ENCODE measurements at regions not wholly inside any gene's neighbourhood (a gene's known extent, or its start where the extent isn't known, plus 50 kb on each side); places are given as distances from the start of the nearest gene placed in this dataset.

DNA sequence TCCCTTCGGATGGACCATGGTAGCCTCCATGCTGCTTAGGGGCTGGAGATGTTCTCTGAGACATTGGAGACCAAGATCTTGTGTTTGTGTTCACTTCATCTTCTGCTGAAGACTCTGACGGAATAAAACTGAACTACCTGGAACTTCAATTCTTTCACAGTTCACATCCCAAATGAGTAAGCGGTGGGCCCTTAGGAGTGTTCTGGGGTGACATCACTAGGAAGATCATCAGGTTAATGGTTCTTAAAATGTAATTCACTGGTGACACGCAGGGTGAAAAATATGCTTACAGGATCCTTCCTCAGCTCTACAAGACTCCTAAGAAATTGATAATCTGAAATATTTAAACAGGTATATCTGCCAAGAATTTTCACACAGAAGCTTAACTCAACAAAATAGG lies 561.5 kb downstream of the SEMA5A start:
- TF ChIP-seq POLR2A (IDR thresholded peaks at IDR 0.05; ENCODE audit: low read length) (no peak), GATA1 (IDR thresholded peaks at IDR 0.05; ENCODE audit: low read depth, low read length) (no peak)
